SK-N-MC (cell line): ENCODE measurements at regions not wholly inside any gene's neighbourhood (a gene's known extent, or its start where the extent isn't known, plus 50 kb on each side); places are given as distances from the start of the nearest gene placed in this dataset.

Experiments
- DNase-seq: peaks from one replicate; pipeline ENCODE4 v3.0.0-alpha.2; 2011; ENCODE audit warnings: low read depth, low spot score
- H3K27ac ChIP-seq: fragments of 200-600 bp; sonication (generic); 2 replicates; pipeline ENCODE4 v1.5.1; 2016; ENCODE audit warnings: mixed run types
- H3K36me3 ChIP-seq: fragments of 200-600 bp; sonication (generic); 2 replicates; pipeline ENCODE4 v1.6.1; 2017; ENCODE audit warnings: antibody characterized with exemption, low read length, mixed read lengths; ENCODE audit not compliant: insufficient read depth
- H3K4me3 ChIP-seq: fragments of 200-600 bp; sonication (generic); 2 replicates; pipeline ENCODE4 v1.5.1; 2016
- H3K9ac ChIP-seq: fragments of 200-600 bp; sonication (generic); 2 replicates; pipeline ENCODE4 v1.8.0; 2017; ENCODE audit warnings: mixed run types, mixed read lengths; ENCODE audit not compliant: insufficient read length
- H3K9me3 ChIP-seq: fragments of 200-600 bp; sonication (generic); 2 replicates; pipeline ENCODE4 v1.6.1; 2017; ENCODE audit warnings: low read depth, mild to moderate bottlenecking, antibody characterized with exemption, low read length, moderate library complexity, mixed read lengths
- EZH2 ChIP-seq: fragments of 200-600 bp; sonication (generic); IDR thresholded peaks from one replicate; pipeline ENCODE4 v1.6.1; 2017; ENCODE audit warnings: antibody characterized with exemption
- FOXP2 ChIP-seq: optimal IDR thresholded peaks from 2 replicates; pipeline ENCODE3; 2011; ENCODE audit warnings: mild to moderate bottlenecking, moderate library complexity; ENCODE audit not compliant: insufficient read depth; ENCODE audit errors: extremely low read length, control extremely low read depth
- POLR2AphosphoS5 ChIP-seq: IDR thresholded peaks from 2 replicates; pipeline ENCODE4 v1.6.1; 2012; ENCODE audit warnings: mild to moderate bottlenecking, low read depth, low read length, borderline replicate concordance

- Histone ChIP-seq H3K27ac (no peak overlapping the region), H3K9me3 (no peaks in the 10 kb centered on the region), H3K9ac (no peak overlapping the region), H3K36me3 (no peaks in the 10 kb centered on the region), H3K4me3 (no peak overlapping the region)
- TF ChIP-seq EZH2 (no peak), POLR2AphosphoS5 (no peak), FOXP2 (no peak)
- no peak for DNase-seq
Measured at GRCh38 chr4:56247646-56248045, 139.6 kb downstream of the AASDH start.

GRCh38 chr4:56246233-56246610 is 141.1 kb downstream of the AASDH start:
- TF ChIP-seq FOXP2 = no peak
- no peak for TF ChIP-seq POLR2AphosphoS5
- TF ChIP-seq EZH2 = no peak
- DNase-seq = no peak
- Histone ChIP-seq H3K4me3 (no peak overlapping the region), H3K9ac (no peak overlapping the region), H3K9me3 (no peaks in the 10 kb centered on the region), H3K36me3 (no peaks in the 10 kb centered on the region), H3K27ac (no peak overlapping the region)

DNA sequence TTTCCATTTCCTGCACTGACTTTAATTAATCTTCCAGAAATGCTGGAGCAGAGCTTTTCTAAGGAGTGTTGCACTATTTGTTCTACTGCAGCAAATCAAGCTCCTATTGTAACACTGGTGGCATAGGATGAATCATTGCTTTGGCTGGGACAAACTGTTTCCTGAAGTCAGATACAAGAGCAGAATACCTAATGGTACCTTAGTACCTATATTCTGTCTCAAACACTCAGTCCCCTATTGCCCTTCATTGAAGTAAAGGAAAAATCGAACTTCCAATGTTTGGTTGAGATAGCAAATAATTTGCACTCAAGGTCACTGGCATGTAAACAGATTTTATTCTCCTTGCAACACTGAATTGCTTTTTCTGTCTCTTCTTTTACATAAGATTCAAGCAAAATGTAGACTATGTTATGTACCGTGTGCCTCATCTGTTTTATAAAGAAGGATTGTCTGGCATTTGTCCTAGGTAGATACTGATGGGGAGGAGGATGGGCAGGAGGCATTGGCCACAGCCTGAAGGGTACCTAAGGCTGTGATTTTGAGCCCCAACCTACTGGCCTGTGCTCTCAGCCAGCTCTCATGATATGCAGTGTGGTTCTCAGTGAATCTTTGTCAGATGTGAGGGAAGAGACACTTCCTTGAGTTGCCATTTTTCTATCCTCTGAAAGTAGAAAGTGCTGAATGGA is 141.6 kb downstream of the AASDH start:
- no peak for TF ChIP-seq EZH2
- TF ChIP-seq POLR2AphosphoS5 = no peak
- no peak for TF ChIP-seq FOXP2
- H3K9ac ChIP-seq = no peak overlapping the region
- H3K4me3 ChIP-seq = no peak overlapping the region
- DNase-seq = no peak
- no peaks in the 10 kb centered on the region for H3K9me3 ChIP-seq
- no peak overlapping the region for H3K27ac ChIP-seq
- no peaks in the 10 kb centered on the region for H3K36me3 ChIP-seq

DNA sequence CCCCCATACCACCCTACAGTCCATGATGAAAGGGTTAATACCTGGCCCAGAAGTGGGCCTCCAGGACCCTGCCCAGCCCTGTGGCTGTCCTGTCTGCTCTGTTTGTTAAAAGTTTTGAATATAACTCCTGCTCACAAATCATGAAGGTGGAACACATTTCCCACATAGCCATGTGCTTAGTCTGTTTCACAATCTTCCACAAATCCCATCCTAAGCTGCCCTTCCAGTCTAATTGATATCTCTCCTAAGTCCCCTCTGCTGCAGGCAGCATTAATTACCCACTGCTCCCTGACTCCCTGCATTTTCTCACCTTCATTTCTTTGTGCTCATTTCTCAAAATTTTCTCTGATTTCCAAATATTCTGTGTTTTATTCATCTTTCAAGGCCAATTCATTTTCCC is 142.6 kb downstream of the AASDH start:
- Histone ChIP-seq H3K36me3 (no peaks in the 10 kb centered on the region), H3K27ac (no peak overlapping the region), H3K9ac (no peak overlapping the region), H3K9me3 (no peaks in the 10 kb centered on the region), H3K4me3 (no peak overlapping the region)
- TF ChIP-seq EZH2 (no peak), FOXP2 (no peak), POLR2AphosphoS5 (no peak)
- DNase-seq = no peak

DNA sequence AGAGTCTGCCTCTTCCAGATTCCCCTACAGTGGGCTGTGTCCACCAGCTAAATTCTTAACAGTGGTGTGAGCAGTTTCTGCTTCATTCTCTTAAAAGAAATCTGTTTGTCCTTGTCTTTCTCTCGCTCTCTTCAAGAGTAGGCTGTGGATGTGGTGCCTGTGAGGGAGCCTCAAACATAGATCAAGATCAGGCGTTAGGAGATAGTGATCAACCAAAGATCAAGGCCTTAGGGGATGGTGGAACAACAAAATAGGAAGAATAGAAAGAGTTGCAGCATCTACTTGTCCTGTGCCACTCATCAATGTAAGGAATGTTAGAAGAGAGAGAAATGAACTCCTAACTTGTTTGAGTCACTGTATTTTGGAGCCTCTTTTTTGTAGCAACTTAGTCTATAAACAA is 144.2 kb downstream of the AASDH start:
- Histone ChIP-seq H3K9ac (no peak overlapping the region), H3K27ac (no peak overlapping the region), H3K4me3 (no peak overlapping the region), H3K36me3 (no peaks in the 10 kb centered on the region), H3K9me3 (no peaks in the 10 kb centered on the region)
- TF ChIP-seq FOXP2 (no peak), EZH2 (no peak)
- no peak for DNase-seq

DNA sequence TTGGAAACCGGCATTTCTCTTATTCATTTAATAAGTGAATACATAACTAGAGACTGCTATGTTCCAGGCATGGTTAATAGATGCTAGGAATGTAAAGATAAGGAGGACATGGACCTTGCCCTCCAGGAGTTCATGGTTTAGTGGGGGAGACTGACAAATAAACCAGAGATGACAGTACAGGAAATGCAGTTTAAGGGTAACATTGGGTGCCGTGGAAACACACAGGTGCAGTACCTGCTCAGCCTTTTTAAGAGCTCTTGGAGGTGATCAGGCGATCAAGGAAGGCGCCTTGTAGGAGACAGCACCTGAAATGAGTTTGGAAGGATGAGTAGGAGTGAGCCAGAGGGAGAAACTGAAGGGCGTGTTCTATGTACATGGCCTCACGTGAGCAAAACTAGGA is 145.8 kb downstream of the AASDH start:
- no peaks in the 10 kb centered on the region for H3K9me3 ChIP-seq
- TF ChIP-seq POLR2AphosphoS5 (no peak), FOXP2 (no peak), EZH2 (no peak)
- H3K27ac ChIP-seq = no peak overlapping the region
- H3K36me3 ChIP-seq = no peaks in the 10 kb centered on the region
- no peak for DNase-seq
- no peak overlapping the region for H3K9ac ChIP-seq
- H3K4me3 ChIP-seq = no peak overlapping the region

GRCh38 chr4:56240554-56241174 is 146.6 kb downstream of the AASDH start:
- TF ChIP-seq FOXP2 (no peak), POLR2AphosphoS5 (no peak), EZH2 (no peak)
- no peak for DNase-seq
- Histone ChIP-seq H3K9ac (no peak overlapping the region), H3K27ac (no peak overlapping the region), H3K36me3 (no peaks in the 10 kb centered on the region), H3K9me3 (no peaks in the 10 kb centered on the region), H3K4me3 (no peak overlapping the region)

- H3K9ac ChIP-seq = no peak overlapping the region
- H3K4me3 ChIP-seq = no peak overlapping the region
- H3K9me3 ChIP-seq = no peaks in the 10 kb centered on the region
- no peak overlapping the region for H3K27ac ChIP-seq
- DNase-seq = no peak
- no peak for TF ChIP-seq POLR2AphosphoS5
- no peak for TF ChIP-seq EZH2
- TF ChIP-seq FOXP2 = no peak
- no peaks in the 10 kb centered on the region for H3K36me3 ChIP-seq
Measured at GRCh38 chr4:56238251-56238650, 149.0 kb downstream of the AASDH start.

DNA sequence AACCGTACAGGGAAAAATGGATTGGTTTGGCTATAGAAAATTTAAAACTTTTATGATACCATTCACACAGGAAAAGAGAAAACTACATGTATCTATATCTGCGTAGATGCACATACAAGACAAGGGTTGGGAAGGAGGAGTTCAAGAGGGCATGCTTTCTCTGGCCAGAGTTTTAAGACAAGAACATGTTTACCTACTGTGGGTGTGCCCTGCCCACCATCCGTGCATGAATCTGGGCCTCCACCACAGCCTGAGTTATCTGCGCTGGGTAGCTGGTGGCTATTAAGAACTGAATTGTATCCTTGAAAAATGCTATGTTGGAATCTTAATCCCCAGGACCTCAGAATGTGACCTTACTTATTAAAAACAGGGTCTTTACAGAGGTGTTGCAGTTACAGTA is 151.6 kb downstream of the AASDH start:
- Histone ChIP-seq H3K9me3 (no peaks in the 10 kb centered on the region), H3K9ac (no peak overlapping the region), H3K36me3 (no peaks in the 10 kb centered on the region), H3K4me3 (no peak overlapping the region), H3K27ac (no peak overlapping the region)
- no peak for DNase-seq
- TF ChIP-seq EZH2 = no peak
- TF ChIP-seq FOXP2 = no peak
- TF ChIP-seq POLR2AphosphoS5 = no peak
